ENCODE measurements at regions not wholly inside any gene's neighbourhood (a gene's known extent, or its start where the extent isn't known, plus 50 kb on each side); places are given as distances from the start of the nearest gene placed in this dataset.

DNA sequence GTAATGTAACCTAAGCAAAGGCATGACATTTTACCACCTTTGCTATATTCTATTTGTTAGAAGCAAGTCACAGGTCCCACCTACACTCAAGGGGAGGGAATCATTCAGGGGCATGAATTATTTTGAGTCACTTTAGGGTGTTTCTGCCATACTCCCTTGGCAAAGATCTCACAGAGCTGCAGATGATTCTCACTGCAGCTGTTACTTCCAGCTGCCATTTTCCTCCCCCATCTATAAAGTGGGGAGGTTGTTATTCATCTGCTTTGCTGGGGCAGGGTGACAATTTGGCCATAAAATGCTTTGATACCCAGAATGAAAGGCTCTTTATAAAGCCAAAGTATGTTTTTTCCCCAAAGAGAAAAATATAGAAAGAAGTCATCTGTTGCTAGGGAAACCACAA, 136.5 kb upstream of the SMIM31 start (continued):
- TF ChIP-seq, protein P1, sequence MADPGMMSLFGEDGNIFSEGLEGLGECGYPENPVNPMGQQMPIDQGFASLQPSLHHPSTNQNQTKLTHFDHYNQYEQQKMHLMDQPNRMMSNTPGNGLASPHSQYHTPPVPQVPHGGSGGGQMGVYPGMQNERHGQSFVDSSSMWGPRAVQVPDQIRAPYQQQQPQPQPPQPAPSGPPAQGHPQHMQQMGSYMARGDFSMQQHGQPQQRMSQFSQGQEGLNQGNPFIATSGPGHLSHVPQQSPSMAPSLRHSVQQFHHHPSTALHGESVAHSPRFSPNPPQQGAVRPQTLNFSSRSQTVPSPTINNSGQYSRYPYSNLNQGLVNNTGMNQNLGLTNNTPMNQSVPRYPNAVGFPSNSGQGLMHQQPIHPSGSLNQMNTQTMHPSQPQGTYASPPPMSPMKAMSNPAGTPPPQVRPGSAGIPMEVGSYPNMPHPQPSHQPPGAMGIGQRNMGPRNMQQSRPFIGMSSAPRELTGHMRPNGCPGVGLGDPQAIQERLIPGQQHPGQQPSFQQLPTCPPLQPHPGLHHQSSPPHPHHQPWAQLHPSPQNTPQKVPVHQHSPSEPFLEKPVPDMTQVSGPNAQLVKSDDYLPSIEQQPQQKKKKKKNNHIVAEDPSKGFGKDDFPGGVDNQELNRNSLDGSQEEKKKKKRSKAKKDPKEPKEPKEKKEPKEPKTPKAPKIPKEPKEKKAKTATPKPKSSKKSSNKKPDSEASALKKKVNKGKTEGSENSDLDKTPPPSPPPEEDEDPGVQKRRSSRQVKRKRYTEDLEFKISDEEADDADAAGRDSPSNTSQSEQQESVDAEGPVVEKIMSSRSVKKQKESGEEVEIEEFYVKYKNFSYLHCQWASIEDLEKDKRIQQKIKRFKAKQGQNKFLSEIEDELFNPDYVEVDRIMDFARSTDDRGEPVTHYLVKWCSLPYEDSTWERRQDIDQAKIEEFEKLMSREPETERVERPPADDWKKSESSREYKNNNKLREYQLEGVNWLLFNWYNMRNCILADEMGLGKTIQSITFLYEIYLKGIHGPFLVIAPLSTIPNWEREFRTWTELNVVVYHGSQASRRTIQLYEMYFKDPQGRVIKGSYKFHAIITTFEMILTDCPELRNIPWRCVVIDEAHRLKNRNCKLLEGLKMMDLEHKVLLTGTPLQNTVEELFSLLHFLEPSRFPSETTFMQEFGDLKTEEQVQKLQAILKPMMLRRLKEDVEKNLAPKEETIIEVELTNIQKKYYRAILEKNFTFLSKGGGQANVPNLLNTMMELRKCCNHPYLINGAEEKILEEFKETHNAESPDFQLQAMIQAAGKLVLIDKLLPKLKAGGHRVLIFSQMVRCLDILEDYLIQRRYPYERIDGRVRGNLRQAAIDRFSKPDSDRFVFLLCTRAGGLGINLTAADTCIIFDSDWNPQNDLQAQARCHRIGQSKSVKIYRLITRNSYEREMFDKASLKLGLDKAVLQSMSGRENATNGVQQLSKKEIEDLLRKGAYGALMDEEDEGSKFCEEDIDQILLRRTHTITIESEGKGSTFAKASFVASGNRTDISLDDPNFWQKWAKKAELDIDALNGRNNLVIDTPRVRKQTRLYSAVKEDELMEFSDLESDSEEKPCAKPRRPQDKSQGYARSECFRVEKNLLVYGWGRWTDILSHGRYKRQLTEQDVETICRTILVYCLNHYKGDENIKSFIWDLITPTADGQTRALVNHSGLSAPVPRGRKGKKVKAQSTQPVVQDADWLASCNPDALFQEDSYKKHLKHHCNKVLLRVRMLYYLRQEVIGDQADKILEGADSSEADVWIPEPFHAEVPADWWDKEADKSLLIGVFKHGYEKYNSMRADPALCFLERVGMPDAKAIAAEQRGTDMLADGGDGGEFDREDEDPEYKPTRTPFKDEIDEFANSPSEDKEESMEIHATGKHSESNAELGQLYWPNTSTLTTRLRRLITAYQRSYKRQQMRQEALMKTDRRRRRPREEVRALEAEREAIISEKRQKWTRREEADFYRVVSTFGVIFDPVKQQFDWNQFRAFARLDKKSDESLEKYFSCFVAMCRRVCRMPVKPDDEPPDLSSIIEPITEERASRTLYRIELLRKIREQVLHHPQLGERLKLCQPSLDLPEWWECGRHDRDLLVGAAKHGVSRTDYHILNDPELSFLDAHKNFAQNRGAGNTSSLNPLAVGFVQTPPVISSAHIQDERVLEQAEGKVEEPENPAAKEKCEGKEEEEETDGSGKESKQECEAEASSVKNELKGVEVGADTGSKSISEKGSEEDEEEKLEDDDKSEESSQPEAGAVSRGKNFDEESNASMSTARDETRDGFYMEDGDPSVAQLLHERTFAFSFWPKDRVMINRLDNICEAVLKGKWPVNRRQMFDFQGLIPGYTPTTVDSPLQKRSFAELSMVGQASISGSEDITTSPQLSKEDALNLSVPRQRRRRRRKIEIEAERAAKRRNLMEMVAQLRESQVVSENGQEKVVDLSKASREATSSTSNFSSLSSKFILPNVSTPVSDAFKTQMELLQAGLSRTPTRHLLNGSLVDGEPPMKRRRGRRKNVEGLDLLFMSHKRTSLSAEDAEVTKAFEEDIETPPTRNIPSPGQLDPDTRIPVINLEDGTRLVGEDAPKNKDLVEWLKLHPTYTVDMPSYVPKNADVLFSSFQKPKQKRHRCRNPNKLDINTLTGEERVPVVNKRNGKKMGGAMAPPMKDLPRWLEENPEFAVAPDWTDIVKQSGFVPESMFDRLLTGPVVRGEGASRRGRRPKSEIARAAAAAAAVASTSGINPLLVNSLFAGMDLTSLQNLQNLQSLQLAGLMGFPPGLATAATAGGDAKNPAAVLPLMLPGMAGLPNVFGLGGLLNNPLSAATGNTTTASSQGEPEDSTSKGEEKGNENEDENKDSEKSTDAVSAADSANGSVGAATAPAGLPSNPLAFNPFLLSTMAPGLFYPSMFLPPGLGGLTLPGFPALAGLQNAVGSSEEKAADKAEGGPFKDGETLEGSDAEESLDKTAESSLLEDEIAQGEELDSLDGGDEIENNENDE (IDR thresholded peaks at IDR 0.05; ENCODE audit: insufficient replicate concordance, low read length): no peak
- TF ChIP-seq MAFK (IDR thresholded peaks at IDR 0.05; ENCODE audit: low read depth, low read length) (no peak), CREB1 (IDR thresholded peaks at IDR 0.05) (no peak), PHF8 (conservative IDR thresholded peaks at IDR 0.05; ENCODE audit: low read depth, low read length) (no peak), RFX5 (IDR thresholded peaks at IDR 0.05; ENCODE audit: borderline replicate concordance, low read depth, low read length) (no peak), KDM4A (IDR thresholded peaks at IDR 0.05; ENCODE audit: low read depth, low read length, severe bottlenecking) (no peak)

All from H1 (cell line).